ENCODE measurements at regions not wholly inside any gene's neighbourhood (a gene's known extent, or its start where the extent isn't known, plus 50 kb on each side); places are given as distances from the start of the nearest gene placed in this dataset.

DNA sequence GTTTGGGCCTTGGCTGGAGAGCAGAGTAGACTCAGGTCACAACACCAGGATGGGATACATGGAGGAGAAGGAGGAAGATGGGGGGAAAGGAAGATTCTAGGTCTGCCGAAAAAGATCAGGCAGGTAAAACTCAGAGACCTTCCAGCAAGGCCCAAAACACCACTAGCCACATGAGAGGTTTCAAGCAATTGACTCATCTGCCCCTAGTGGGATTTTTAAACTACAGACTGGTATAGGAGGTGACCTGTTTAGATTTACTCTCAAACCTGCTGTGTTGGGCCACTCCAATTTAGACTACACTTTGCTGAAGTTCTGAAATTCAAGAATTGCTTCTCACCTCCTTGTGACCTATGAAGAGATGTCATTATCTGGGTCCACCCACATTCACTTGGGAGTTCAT lies 236.9 kb upstream of the SASH1 start:
- H3K4me3 ChIP-seq (ENCODE audit: low read depth, low read length), result no peak overlapping the region
- no peak for TF ChIP-seq CTCF (IDR thresholded peaks at IDR 0.05; ENCODE audit: low read depth, low read length, missing control alignments)
- DNase-seq (ENCODE audit: low read depth), result no peak

GRCh38 chr6:148107911-148108310 lies 234.7 kb upstream of the SASH1 start:
- no peak for DNase-seq (ENCODE audit: low read depth)
- no peak overlapping the region for H3K4me3 ChIP-seq (ENCODE audit: low read depth, low read length)
- TF ChIP-seq CTCF (IDR thresholded peaks at IDR 0.05; ENCODE audit: low read depth, low read length, missing control alignments), result no peak

GRCh38 chr6:148109732-148110131 lies 232.9 kb upstream of the SASH1 start:
- DNase-seq (ENCODE audit: low read depth), result no peak
- TF ChIP-seq CTCF (IDR thresholded peaks at IDR 0.05; ENCODE audit: low read depth, low read length, missing control alignments), result no peak
- H3K4me3 ChIP-seq (ENCODE audit: low read depth, low read length), result no peak overlapping the region

- TF ChIP-seq CTCF (IDR thresholded peaks at IDR 0.05; ENCODE audit: low read depth, low read length, missing control alignments), result no peak
- no peak overlapping the region for H3K4me3 ChIP-seq (ENCODE audit: low read depth, low read length)
- DNase-seq (ENCODE audit: low read depth), result no peak
Observed at GRCh38 chr6:148110925-148111324, 231.7 kb upstream of the SASH1 start.

DNA sequence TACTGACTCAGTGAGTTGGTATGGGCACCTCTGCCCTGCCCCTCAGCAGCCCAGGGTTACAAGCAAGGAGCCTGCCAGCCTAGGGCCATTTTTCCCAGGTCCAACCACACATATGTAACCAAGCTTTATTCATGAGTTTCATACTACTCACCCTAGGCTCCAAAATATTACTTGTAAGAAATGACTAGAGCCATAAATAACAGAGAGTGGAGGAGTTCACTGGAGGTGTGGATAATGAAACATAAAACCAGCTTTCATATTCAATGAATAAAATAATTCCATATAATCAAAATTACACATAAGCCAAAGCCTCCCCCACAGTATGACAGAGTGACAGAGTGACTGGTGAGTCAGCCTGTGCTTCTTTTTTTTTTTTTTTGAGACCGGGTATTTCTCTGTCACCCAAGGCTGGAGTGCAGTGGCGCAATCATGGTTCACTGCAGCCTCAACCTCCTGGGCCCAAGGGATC lies 229.8 kb upstream of the SASH1 start:
- H3K4me3 ChIP-seq (ENCODE audit: low read depth, low read length), result no peak overlapping the region
- TF ChIP-seq CTCF (IDR thresholded peaks at IDR 0.05; ENCODE audit: low read depth, low read length, missing control alignments), result no peak
- DNase-seq (ENCODE audit: low read depth), result no peak

GRCh38 chr6:148116001-148116400 lies 226.6 kb upstream of the SASH1 start:
- DNase-seq (ENCODE audit: low read depth), result no peak
- no peak overlapping the region for H3K4me3 ChIP-seq (ENCODE audit: low read depth, low read length)
- no peak for TF ChIP-seq CTCF (IDR thresholded peaks at IDR 0.05; ENCODE audit: low read depth, low read length, missing control alignments)

DNA sequence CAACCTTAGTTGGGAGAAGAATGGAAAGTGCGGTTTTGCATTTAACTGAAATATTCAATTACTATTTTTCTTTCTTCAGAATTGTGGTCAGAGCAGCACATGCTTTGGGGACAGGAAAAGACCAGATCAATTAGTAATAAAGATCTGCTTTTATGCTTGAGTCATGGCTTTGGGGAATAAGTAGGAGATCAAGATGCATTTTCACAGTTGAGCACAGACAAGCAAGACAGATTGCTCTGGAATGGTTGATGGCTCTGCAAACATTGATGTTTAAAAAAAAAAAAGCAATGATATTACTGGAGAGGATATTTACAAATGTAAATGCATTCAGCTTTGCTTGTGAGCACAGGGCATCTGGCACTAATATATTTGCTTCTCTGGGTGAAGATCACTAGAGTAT lies 224.4 kb upstream of the SASH1 start:
- no peak for DNase-seq (ENCODE audit: low read depth)
- TF ChIP-seq CTCF (IDR thresholded peaks at IDR 0.05; ENCODE audit: low read depth, low read length, missing control alignments), result no peak
- H3K4me3 ChIP-seq (ENCODE audit: low read depth, low read length), result no peak overlapping the region

All from GM12864 (cell line).